ENCODE measurements at regions not wholly inside any gene's neighbourhood (a gene's known extent, or its start where the extent isn't known, plus 50 kb on each side); places are given as distances from the start of the nearest gene placed in this dataset.

DNA sequence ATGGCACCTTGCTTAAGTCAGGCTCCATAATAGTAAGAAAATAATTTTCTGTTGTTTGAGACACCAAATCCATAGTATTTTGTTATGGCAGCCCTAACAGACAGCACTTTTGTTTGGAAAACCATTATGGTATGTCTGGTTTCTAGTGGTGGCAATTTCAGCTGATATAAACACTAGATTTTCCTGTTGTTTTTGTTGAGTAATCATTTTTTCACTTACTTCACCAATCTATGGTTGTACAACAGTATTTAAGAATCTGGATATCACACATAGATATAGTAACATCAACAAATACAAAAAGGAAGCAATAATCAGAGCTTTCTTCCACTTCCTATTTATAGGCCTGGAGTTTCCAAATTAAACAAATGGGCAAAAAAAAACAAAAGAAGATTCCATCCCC is 725.8 kb upstream of the POM121L12 start:
- no peak for TF ChIP-seq POLR2AphosphoS5 (IDR thresholded peaks at IDR 0.05; ENCODE audit: low read depth, low read length)
- TF ChIP-seq POU2F2 (IDR thresholded peaks at IDR 0.05; ENCODE audit: low read depth, low read length): no peak
- no peak for TF ChIP-seq POLR2A (IDR thresholded peaks at IDR 0.05; ENCODE audit: low read depth, low read length)
- TF ChIP-seq PAX5 (IDR thresholded peaks at IDR 0.05; ENCODE audit: insufficient read depth, low read length, severe bottlenecking): no peak
- no peak for TF ChIP-seq TAF1 (IDR thresholded peaks at IDR 0.05; ENCODE audit: low read depth, low read length)

DNA sequence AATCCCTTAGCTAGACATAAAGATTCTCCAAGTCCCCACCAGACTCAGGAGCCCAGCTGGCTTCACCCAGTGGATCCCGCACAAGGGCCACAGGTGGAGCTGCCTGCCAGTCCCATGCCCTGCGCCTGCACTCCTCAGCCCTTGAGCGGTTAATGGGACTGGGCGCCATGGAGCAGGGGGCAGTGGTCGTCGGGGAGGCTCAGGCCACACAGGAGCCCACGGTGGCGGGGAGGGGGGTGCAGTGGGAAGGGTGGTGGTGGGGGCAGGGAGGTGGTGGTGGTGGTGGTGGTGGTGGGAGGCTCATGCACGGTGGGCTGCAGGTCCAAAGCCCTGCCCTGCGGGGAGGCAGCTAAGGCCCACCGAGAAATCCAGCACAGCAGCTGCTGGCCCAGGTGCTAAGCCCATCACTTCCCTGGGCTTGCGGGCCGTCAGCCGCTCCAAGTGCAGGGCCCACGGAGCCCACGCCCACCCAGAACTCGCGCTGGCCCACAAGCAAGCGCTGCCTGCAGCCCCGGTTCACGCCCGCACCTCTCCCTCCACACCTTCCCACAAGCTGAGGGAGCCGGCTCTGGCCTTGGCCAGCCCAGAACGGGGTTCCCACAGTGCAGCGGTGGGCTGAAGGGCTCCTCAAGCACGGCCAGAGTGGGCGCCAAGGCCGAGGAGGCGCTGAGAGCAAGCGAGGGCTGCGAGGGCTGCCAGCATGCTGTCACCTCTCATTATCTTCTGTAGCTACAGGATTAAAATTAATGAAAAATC is 732.5 kb upstream of the POM121L12 start:
- no peak for TF ChIP-seq POU2F2 (IDR thresholded peaks at IDR 0.05; ENCODE audit: low read depth, low read length)
- FAIRE-seq (no peak), DNase-seq (ENCODE audit: insufficient read length, low spot score) (no peak)

More for the DNA sequence above, 725.8 kb upstream of the POM121L12 start:
- DNase-seq (ENCODE audit: insufficient read length, low spot score): no peak
- no peak for FAIRE-seq

DNA sequence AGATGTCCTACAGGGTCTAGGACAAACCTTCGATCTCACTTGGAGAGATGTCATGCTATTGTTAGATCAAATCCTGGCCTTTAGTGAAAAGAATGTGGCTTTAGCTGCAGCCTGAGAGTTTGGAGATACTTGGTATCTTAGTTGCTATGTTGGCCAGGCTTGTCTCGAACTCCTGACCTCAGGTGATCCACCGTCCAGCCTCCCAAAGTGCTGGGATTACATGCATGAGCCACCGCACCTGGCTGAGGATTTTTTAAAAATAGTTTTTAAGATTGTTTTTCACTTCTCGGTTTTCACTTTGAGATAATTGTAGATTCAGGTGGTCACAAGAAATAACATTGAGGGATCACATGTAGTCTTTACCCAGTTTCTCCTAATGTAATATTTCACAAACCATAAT is 738.3 kb upstream of the POM121L12 start:
- FAIRE-seq: no peak
- TF ChIP-seq SPI1 (IDR thresholded peaks at IDR 0.05; ENCODE audit: low read depth, low read length): no peak
- no peak for TF ChIP-seq POLR2A (IDR thresholded peaks at IDR 0.05; ENCODE audit: low read depth, low read length)
- TF ChIP-seq POLR2AphosphoS5 (IDR thresholded peaks at IDR 0.05; ENCODE audit: low read depth, low read length): no peak
- no peak for TF ChIP-seq TAF1 (IDR thresholded peaks at IDR 0.05; ENCODE audit: low read depth, low read length)
- no peak for TF ChIP-seq POU2F2 (IDR thresholded peaks at IDR 0.05; ENCODE audit: low read depth, low read length)
- no peak for TF ChIP-seq PAX5 (IDR thresholded peaks at IDR 0.05; ENCODE audit: insufficient read depth, low read length, severe bottlenecking)

DNA sequence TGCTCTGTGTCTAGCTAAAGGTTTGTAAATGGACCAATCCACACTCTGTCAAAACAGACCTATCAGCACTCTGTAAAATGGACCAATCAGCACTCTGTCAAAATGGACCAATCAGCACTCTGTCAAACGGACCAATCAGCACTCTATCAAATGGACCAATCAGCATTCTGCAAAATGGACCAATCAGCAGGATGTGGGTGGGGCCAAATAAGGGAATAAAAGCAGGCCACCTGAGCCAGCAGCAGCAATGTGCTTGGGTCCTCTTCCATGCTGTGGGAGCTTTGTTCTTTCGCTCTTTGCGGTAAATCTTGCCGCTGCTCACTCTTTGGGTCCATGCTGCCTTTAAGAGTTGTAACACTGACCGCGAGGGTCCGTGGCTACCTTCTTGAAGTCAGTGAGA is 740.5 kb upstream of the POM121L12 start:
- DNase-seq (ENCODE audit: insufficient read length, low spot score) (no peak), FAIRE-seq (no peak)
- TF ChIP-seq POU2F2 (IDR thresholded peaks at IDR 0.05; ENCODE audit: low read depth, low read length) (no peak), TAF1 (IDR thresholded peaks at IDR 0.05; ENCODE audit: low read depth, low read length) (no peak), PAX5 (IDR thresholded peaks at IDR 0.05; ENCODE audit: insufficient read depth, low read length, severe bottlenecking) (no peak), SPI1 (IDR thresholded peaks at IDR 0.05; ENCODE audit: low read depth, low read length) (no peak), POLR2A (IDR thresholded peaks at IDR 0.05; ENCODE audit: low read depth, low read length) (no peak), POLR2AphosphoS5 (IDR thresholded peaks at IDR 0.05; ENCODE audit: low read depth, low read length) (no peak)

More for the DNA sequence above, 738.3 kb upstream of the POM121L12 start:
- no peak for DNase-seq (ENCODE audit: insufficient read length, low spot score)

DNA sequence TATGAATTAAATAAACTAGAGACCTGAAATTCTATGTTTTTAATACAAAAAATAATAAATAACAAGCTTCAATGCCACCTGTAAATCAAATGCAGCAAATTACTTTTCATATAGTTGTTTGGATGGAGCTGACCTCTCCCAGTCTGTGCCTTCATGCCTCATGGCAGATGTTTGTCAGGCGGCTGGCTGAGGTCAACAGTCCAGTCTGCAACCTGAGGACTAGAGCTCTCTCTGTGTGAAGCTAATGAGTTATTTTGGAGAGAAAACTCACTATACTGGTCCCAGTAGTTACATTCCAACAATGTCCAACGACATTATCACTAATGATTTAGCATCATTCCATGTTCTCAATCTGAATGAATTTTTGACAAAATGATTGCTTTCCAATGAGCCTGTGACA is 746.2 kb upstream of the POM121L12 start:
- FAIRE-seq: no peak
- no peak for DNase-seq (ENCODE audit: insufficient read length, low spot score)
- TF ChIP-seq SPI1 (IDR thresholded peaks at IDR 0.05; ENCODE audit: low read depth, low read length) (no peak), POLR2A (IDR thresholded peaks at IDR 0.05; ENCODE audit: low read depth, low read length) (no peak), POLR2AphosphoS5 (IDR thresholded peaks at IDR 0.05; ENCODE audit: low read depth, low read length) (no peak), PAX5 (IDR thresholded peaks at IDR 0.05; ENCODE audit: insufficient read depth, low read length, severe bottlenecking) (no peak), POU2F2 (IDR thresholded peaks at IDR 0.05; ENCODE audit: low read depth, low read length) (no peak), TAF1 (IDR thresholded peaks at IDR 0.05; ENCODE audit: low read depth, low read length) (no peak)

DNA sequence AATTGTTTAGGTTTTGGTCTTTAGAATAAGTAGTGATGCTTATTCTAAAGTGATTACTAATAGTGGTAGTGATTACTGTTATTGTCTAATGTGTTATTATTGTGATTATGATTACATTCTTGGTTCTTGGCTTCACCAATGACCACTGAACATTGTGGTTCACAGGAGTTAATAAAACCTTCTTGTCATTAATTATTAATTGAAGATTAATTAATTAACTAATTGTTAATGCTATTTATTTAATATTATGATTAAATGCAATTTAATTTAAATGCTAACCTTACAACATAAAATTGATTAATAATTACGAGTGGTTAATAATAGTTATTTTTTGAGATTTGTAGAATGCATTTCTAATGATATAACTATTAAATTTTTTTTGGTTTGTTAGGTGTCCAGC is 747.7 kb upstream of the POM121L12 start:
- no peak for DNase-seq (ENCODE audit: insufficient read length, low spot score)
- no peak for FAIRE-seq
- TF ChIP-seq POLR2A (IDR thresholded peaks at IDR 0.05; ENCODE audit: low read depth, low read length) (no peak), SPI1 (IDR thresholded peaks at IDR 0.05; ENCODE audit: low read depth, low read length) (no peak), PAX5 (IDR thresholded peaks at IDR 0.05; ENCODE audit: insufficient read depth, low read length, severe bottlenecking) (no peak), POU2F2 (IDR thresholded peaks at IDR 0.05; ENCODE audit: low read depth, low read length) (no peak), POLR2AphosphoS5 (IDR thresholded peaks at IDR 0.05; ENCODE audit: low read depth, low read length) (no peak), TAF1 (IDR thresholded peaks at IDR 0.05; ENCODE audit: low read depth, low read length) (no peak)

DNA sequence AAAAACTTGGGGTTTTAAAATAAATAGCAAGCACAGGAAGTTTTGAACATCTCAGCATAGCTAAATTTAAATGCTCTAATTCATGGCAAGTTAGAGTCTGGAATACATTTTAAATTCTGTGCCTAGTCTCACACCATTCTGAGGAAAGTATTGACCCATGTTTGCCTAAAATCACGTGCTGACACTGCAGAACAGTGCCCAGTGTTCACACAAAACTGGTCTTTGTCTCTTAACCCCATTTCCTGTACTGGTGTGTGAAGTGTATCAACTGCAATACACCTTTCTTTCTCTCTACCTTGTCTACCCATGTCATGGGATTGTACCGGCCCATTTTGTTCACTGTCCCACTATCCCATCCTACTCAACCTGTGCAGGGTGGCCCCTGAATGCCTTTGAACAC is 749.7 kb upstream of the POM121L12 start:
- TF ChIP-seq TAF1 (IDR thresholded peaks at IDR 0.05; ENCODE audit: low read depth, low read length): no peak
- no peak for TF ChIP-seq POLR2A (IDR thresholded peaks at IDR 0.05; ENCODE audit: low read depth, low read length)
- TF ChIP-seq SPI1 (IDR thresholded peaks at IDR 0.05; ENCODE audit: low read depth, low read length): no peak
- no peak for TF ChIP-seq PAX5 (IDR thresholded peaks at IDR 0.05; ENCODE audit: insufficient read depth, low read length, severe bottlenecking)
- TF ChIP-seq POLR2AphosphoS5 (IDR thresholded peaks at IDR 0.05; ENCODE audit: low read depth, low read length): no peak
- TF ChIP-seq POU2F2 (IDR thresholded peaks at IDR 0.05; ENCODE audit: low read depth, low read length): no peak
- DNase-seq (ENCODE audit: insufficient read length, low spot score) (no peak), FAIRE-seq (no peak)

DNA sequence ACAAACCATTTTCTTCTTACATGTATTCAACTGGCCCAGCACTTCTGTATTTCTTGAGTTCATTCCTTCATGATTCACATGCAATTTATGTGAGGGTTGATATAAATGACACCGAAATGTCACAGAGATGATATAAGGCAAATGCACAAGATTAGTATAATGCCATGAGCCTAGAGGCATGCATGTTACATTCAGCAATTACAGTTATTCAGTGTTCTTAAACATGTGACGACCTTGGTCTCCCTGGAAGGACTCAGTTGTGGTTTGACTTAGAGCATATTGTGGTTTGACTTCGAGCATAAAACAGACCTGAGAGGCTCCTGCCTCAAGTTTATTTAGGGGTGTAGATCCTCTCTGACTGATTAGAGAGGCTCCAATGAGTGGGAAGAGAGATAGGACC is 752.1 kb upstream of the POM121L12 start:
- FAIRE-seq (no peak), DNase-seq (ENCODE audit: insufficient read length, low spot score) (no peak)
- no peak for TF ChIP-seq POLR2A (IDR thresholded peaks at IDR 0.05; ENCODE audit: low read depth, low read length)
- TF ChIP-seq POLR2AphosphoS5 (IDR thresholded peaks at IDR 0.05; ENCODE audit: low read depth, low read length): no peak
- TF ChIP-seq SPI1 (IDR thresholded peaks at IDR 0.05; ENCODE audit: low read depth, low read length): no peak
- TF ChIP-seq TAF1 (IDR thresholded peaks at IDR 0.05; ENCODE audit: low read depth, low read length): no peak
- TF ChIP-seq PAX5 (IDR thresholded peaks at IDR 0.05; ENCODE audit: insufficient read depth, low read length, severe bottlenecking): no peak
- no peak for TF ChIP-seq POU2F2 (IDR thresholded peaks at IDR 0.05; ENCODE audit: low read depth, low read length)

DNA sequence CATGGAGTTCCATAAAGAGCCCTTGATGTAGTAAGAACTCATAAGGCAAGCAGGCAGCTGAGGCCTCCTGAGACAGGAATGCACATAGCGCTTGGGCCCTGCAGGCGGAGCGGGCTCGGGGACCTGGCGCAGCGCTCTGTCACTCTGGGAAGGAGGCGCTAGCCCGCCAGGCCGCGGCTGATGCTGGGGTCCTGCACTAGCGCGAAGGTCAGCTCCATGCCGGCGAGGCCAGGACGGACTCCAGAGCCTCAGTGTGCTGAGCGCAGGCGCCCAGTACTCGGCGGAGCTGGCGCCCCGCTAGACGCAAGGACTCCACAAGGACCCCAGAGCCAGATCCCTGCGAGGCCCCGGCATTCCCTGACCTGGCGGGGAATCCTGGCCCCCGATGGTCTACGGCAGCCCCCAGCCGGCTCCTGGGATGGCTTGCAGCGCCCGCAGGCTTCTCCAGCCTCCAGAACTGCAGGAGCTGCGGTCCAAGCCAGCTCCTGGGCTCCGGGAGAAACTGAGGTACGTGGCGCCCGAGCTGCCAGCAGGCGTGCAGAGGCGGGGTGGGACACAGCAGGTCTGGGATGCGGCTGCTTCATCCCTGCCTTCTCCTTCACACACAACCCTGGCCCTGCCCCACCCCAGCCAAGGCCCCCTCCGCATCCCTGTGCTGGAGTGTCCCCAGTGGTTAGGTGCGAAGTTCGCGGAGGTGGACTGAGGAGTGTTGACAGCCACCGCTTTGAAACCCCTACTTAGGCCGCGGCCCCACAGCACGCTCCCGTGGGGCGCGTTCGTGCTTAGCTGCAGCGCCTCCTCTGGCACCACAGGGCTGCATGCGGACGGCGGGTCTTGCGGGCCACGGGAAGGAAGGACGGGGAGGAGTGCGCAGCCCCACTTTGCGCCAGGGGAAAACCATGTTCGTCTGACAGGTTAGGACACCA is 761.5 kb upstream of the POM121L12 start:
- DNase-seq (ENCODE audit: insufficient read length, low spot score) (no peak), FAIRE-seq (no peak)
- TF ChIP-seq POU2F2 (IDR thresholded peaks at IDR 0.05; ENCODE audit: low read depth, low read length): no peak
- no peak for TF ChIP-seq SPI1 (IDR thresholded peaks at IDR 0.05; ENCODE audit: low read depth, low read length)
- no peak for TF ChIP-seq PAX5 (IDR thresholded peaks at IDR 0.05; ENCODE audit: insufficient read depth, low read length, severe bottlenecking)
- TF ChIP-seq POLR2A (IDR thresholded peaks at IDR 0.05; ENCODE audit: low read depth, low read length): no peak
- TF ChIP-seq POLR2AphosphoS5 (IDR thresholded peaks at IDR 0.05; ENCODE audit: low read depth, low read length): no peak
- TF ChIP-seq TAF1 (IDR thresholded peaks at IDR 0.05; ENCODE audit: low read depth, low read length): no peak
